NCI-H1105 treated with DMSO at 0.1 percent for 48 hours (cell line): ENCODE measurements at regions not wholly inside any gene's neighbourhood (a gene's known extent, or its start where the extent isn't known, plus 50 kb on each side); places are given as distances from the start of the nearest gene placed in this dataset.

Experiments used
- DNase-seq: peaks from one replicate; lab custom pipeline; 2025; lab: John Stamatoyannopoulos, UW

- DNase-seq: peak; percentile 26
Observed at GRCh38 chr7:35450456-35451214, 196.7 kb upstream of the TBX20 start.

DNA sequence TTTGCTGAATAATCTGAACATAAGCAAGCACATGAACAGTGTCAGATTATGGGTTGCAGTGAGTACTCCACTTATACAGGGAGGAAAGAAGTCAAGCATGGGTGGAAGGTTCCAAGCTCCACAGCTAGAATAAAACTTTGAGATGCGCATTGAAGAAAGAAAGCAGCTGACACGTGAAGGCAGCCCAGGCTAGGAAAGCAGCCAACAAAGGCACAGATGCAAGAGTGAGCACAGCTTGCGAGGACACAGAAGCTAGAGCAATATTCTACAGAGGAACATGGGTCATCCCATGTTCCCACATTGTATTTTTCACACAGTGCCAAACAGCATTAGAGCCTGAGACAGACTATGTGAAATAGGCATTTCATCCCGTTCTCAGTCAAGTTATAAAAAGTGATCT is 194.6 kb upstream of the TBX20 start:
- no peak for DNase-seq

DNA sequence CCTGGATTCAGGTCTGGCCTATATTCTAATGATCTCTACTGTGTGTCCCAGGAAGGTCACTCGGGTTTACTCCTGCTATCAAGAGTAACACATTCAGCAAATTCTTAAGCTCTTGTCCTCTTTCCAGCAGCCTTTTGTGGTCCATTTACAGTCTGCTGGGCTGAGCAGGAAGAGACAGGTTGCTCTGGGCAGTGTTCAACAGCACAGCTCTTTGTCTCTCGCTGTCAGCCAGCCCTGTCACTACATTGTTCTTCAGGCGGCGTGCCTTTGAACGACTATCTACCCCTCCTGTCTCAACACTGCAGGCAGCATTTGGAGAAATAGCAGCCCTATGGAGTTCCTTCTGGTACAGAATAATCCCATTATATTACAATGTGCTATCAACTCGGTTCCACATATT is 192.2 kb upstream of the TBX20 start:
- no peak for DNase-seq

- no peak for DNase-seq
Observed at GRCh38 chr7:35437619-35438275, 183.8 kb upstream of the TBX20 start.

DNA sequence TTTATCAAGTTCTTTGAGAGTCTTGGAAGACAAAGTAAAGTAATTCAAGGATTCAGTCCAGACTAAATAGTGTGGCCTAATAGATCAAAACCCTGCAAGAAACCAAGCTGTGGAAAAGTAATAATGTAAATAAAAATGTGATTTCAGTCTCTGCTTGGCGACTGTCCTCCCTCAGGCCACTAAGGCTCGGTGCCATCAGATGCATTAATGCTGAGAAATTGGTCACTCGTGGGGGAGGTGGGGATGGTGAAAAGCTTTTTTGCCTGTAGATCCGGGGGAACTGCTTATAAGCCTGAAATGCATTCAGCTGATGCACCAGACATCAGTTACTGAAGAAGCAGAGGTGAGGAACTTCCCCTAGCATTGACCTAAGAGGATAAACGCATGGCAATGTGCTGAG is 182.6 kb upstream of the TBX20 start:
- DNase-seq: no peak

- peak; percentile 65 for DNase-seq
Observed at GRCh38 chr7:35430547-35431153, 176.8 kb upstream of the TBX20 start.

DNA sequence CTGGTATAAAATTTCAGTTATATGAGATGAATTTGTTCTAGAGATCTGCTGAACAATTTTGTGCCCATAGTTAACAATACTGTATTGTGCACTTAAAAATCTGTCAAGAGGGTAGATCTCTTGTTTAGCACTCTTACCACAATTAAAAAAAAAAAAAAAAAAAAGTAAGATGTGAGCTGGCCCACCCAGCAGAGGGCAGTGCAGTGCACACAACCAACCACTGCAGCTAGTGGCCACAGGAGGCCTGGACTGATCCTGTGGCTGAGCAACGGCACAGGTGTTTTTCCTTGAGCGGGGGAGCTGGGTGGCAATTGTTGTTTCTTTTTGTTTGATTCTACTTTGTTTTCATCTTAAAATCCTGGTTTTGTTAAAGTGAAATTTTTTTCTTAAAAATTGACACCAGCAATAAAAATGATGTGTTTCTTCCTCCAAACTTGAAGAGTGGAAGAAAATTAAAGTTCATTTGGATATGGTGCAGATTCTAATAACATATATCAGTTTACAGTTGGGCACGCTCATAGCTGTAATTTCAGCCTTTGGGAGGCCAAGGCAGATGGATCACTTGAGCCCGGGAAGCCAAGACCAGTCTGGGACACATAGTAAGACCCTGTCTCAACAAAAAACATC is 171.1 kb upstream of the TBX20 start:
- peak; percentile 54 for DNase-seq

DNA sequence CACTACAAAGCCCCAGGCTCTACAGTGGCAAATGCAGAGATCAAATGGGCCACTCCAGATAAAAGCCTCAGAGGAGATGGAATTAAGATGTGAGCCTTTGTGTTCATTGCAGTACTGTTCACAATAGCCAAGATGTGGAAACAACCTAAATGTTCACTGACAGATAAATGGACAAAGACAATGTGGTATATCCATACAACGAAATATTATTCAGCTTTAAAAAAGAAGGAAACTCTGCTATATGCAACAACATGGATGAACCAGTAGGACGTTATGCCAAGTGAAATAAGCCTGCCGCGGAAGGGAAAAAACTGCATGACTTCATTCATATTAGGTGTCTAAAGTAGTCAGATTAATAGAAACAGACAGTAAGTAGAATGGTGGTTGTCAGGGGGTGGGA is 170.5 kb upstream of the TBX20 start:
- DNase-seq: no peak

GRCh38 chr7:35422715-35423114 is 168.8 kb upstream of the TBX20 start:
- no peak for DNase-seq

DNA sequence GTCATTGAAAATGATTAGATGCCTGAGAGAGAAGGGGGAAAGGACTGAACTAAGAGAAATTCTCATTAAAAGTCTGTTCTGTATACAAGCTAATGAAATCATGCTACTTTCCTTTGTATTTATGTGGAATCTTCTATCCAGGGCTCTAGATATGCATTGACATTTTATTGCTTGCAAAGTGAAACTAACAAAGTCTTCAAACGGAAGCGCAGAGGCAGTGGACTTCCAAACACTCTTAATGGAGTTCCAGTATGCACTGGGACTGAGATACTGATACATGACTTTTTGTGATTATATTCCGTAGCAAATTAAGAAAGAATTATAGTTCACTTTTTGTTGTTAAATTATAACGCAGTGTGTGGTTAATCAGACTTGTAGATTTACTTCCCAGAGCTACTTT is 166.8 kb upstream of the TBX20 start:
- no peak for DNase-seq

- DNase-seq: no peak
Observed at GRCh38 chr7:35419391-35419755, 165.5 kb upstream of the TBX20 start.

- DNase-seq: no peak
Observed at GRCh38 chr7:35418716-35419390, 165.0 kb upstream of the TBX20 start.

- DNase-seq: no peak
Observed at GRCh38 chr7:35416568-35416967, 162.7 kb upstream of the TBX20 start.

DNA sequence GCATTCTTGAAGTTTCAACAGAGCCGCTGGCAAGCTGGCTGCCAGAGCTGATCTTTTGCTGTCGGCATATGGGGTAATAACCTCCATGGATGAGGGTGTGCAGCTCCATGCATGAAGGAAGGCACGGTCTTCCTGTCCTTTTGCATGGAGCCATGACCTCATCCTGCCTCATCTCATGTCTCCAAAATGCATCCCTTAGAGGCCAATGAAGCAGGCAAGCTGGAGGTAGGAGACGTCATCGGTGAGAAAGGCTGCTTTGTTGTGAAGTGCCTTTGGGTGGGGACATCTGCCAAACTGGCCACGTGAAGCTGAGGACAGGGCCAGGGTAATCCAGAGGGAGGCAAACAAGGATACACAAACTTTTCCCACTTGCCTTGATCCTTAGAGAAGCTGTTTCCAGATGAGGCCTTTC is 161.5 kb upstream of the TBX20 start:
- no peak for DNase-seq

DNA sequence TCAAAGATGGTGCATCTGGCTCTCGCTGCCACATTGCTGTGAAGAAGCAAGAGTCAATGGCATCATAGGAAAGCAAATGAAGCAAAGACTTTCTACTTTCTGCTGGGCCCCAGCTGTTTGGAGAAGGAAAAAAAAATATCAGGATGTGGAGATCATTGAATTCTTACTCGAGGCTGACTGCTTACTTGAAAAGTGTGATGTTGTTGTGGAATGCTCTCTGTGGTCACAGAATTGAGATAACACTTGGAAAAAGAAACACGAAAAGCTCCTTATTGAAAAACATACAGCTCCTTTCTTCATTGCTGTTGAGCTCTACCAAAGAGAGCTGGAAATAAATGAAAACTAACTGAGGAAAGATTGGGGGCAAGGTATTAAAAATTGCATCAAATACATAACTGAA is 157.4 kb upstream of the TBX20 start:
- DNase-seq: no peak

- DNase-seq: no peak
Observed at GRCh38 chr7:35405461-35405860, 151.6 kb upstream of the TBX20 start.

DNA sequence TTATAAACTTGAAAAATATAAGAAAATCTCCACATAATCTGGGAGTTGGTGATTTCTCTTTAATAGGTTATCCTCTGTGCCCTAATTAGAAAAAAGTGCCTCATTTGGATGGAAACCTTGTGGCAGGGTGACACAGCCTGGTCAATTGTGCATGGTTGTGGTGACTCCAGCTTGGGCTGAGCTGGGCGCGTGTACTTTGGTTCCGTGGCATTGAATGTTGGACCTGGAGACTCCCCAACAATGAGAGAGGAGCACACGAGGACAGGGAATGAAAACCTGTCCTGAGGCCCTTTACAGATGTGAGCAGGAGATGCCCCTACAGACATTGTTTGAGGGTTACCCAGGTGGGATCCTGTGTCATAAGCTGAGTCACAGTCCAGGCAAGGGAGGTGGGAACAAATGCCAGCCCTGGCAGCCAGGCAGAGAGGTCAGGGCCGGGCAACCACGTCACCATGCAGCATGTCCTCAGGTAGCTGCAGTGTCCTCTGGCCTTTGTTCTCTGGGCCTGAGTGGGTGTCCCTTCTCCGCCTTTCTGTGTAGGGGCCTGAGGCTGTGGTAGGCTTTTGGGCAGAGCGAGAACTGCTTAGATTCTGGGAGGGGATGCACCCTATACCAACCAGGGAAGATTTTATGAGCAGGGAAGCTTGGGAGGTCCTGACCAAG is 147.4 kb upstream of the TBX20 start:
- DNase-seq: no peak

DNA sequence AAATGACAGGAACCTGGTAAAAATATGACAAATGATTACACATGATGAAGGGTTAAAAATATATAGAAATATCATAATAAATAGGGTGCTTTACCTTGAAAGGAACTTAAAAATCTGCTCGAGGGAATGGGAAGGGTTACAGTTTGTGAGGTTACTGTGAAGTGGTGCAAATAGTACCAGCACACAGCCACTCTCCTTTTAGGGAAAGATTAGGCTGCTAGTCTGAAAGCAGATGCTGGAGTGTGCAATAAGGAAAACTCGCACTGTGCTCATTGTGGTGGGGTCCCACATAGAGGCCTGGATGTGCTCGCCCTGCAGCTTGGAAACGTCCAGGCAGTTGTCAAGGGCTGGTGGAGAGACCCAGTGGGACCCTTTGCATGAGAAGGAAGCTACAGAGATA is 145.9 kb upstream of the TBX20 start:
- DNase-seq: no peak

DNA sequence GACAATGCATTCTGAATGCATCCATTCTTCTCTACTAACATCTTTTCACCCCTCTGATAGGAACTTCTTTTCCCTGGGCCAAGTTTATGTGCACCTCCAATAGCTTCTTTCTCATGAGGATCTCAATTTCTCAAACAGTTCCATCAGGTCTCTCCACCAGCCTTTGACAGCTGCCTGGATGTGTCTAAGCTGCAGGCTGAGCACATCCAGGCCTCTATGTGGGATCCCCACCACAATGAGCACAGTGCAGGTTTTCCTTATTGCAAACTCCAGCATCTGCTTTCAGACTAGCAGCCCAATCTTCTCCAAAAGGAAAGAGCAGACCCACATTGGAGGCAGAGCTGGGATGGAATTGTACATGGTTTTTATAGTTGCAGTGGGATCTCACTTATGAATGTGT is 145.3 kb upstream of the TBX20 start:
- DNase-seq: no peak

DNA sequence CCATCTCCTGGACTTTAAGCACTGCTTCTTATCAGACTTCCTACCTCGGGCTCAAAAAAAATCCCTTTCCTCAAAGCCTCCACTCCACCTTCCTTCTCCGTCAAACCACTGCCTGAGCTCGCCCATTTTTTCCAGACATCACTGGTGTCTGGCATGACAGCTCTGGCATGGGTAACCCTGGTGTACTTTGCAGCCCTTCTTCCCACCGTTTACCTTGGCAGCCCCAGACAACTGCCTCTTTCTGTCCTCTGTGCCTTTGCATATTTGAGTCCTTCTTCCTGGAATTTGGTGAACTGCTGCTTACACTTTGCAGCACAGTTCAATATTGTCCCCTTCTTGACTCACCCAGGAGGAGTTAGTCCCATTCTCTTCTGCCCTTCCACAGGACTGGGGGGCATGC is 144.6 kb upstream of the TBX20 start:
- no peak for DNase-seq

GRCh38 chr7:35390146-35390545 is 136.2 kb upstream of the TBX20 start:
- DNase-seq: no peak

GRCh38 chr7:35389636-35390035 is 135.7 kb upstream of the TBX20 start:
- no peak for DNase-seq
